ENCODE measurements at regions not wholly inside any gene's neighbourhood (a gene's known extent, or its start where the extent isn't known, plus 50 kb on each side); places are given as distances from the start of the nearest gene placed in this dataset.
"Not testable (repeated sequence)": the region's sequence is repeated elsewhere in the genome, so short reads cannot be mapped to it uniquely, and the experiment has no call there.

DNA sequence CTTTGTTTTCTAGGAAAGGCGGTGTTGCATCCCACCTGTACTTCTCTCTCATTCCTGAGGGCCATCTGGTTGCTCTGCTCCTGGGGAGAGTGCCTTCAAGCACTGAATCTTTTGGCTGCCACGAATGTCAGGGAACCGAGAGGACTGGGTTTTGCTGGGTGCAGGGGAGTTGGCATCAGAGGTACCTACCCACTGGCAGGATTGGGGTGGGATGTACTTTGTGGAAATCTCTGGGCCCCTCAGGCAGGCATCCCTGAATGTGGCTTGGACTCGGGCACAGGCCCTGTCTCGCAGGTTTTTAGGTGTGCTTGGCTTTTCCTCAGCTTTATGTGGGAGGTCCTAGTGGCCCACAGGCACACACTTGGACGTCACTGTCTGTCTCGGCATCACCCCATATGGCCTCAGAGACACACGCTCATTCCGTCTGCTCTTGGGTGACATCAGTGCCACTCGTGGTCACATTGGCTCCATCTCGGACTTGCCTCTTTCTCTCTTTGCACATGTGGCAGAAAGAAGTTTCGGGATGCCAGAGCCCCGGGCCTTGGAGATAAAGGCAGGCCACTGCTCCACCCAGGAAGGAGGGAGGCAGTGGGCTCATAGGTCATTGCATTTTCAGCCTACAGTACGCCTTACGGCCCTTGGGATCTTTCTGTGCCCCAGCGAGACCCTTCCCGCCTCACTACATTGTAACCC lies 325.6 kb downstream of the ZNF716 start:
- Histone ChIP-seq H3K27ac (no peak overlapping the region), H3K9me3 (ENCODE audit: control insufficient read depth, low read length) (no peaks in the 10 kb centered on the region), H3K4me3 (ENCODE audit: low read depth, low read length) (no peak overlapping the region), H3K79me2 (no peaks in the 10 kb centered on the region), H3K9ac (no peak overlapping the region), H3K36me3 (ENCODE audit: control insufficient read depth, insufficient read depth, low read length) (no peaks in the 10 kb centered on the region), H3K4me2 (ENCODE audit: low read length) (no peak overlapping the region), H2AFZ (no peak overlapping the region), H3K27me3 (ENCODE audit: control insufficient read depth, insufficient read depth, low read length) (no peaks in the 10 kb centered on the region), H3K4me1 (no peaks in the 10 kb centered on the region)
- TF ChIP-seq, protein P1, sequence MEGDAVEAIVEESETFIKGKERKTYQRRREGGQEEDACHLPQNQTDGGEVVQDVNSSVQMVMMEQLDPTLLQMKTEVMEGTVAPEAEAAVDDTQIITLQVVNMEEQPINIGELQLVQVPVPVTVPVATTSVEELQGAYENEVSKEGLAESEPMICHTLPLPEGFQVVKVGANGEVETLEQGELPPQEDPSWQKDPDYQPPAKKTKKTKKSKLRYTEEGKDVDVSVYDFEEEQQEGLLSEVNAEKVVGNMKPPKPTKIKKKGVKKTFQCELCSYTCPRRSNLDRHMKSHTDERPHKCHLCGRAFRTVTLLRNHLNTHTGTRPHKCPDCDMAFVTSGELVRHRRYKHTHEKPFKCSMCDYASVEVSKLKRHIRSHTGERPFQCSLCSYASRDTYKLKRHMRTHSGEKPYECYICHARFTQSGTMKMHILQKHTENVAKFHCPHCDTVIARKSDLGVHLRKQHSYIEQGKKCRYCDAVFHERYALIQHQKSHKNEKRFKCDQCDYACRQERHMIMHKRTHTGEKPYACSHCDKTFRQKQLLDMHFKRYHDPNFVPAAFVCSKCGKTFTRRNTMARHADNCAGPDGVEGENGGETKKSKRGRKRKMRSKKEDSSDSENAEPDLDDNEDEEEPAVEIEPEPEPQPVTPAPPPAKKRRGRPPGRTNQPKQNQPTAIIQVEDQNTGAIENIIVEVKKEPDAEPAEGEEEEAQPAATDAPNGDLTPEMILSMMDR (IDR thresholded peaks at IDR 0.05) = no peak

DNA sequence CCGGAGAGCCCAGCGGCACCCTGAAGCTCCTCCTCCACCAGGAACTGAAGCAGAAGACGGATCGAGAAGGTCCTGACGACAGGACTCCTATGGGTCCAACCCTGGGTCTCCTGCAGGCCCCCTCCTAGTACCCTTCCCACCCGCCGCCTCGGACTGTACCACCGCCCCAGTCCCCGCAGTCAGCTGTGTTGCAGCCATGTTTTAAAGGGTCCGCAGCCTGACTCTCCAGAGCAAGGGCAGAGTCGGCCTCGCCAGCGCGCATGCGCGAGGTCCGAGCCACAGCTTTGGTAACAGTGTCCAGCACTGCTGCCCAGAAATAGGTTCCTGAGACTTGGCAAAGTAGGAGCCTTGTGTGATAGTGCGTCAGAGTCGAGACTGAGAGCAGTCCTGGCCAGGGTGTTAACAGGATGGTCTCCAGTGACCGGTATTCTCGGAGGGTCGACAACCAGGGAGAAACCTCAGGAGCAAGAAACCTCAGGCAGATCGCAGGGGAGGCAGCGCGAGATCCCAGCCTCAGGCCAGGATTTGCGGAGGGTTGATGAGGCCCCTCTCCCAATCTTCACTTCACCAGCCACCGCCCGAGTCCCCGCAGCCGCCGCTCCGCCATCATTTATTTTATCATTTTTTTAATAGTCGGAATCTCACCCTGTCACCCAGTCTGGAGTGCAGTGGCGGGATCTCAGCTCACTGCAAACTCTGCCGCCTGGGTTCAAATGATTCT lies 326.3 kb downstream of the ZNF716 start:
- not testable (repeated sequence) for H3K4me2 ChIP-seq (ENCODE audit: low read length); H3K27me3 ChIP-seq (ENCODE audit: control insufficient read depth, insufficient read depth, low read length); H3K4me3 ChIP-seq (ENCODE audit: low read depth, low read length); H2AFZ ChIP-seq; H3K9ac ChIP-seq; H3K36me3 ChIP-seq (ENCODE audit: control insufficient read depth, insufficient read depth, low read length); H3K79me2 ChIP-seq; H3K4me1 ChIP-seq; H3K9me3 ChIP-seq (ENCODE audit: control insufficient read depth, low read length); H3K27ac ChIP-seq

DNA sequence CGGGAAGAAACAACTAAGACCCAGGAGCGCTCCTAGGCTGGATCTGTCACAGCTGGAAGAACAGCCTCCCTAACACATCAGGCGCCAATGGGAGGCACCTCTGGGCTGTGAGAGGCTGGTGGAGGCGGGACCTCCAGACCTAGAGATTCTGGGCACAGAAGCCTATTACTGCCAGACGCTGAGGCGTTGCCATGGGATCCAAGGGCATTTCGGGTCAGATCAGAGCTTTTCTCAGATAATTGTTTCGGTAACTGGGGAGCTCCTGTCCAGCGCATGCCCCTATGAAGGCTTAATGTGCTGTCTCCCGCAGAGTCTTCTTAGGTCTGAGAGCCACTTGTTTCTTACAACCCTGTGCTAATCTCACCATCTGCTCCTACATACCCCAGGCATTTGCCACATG lies 339.2 kb downstream of the ZNF716 start:
- H3K9ac ChIP-seq = no peak overlapping the region
- no peaks in the 10 kb centered on the region for H3K4me1 ChIP-seq
- H3K4me2 ChIP-seq (ENCODE audit: low read length) = no peak overlapping the region
- TF ChIP-seq, protein P1 (IDR thresholded peaks at IDR 0.05) = no peak
- H3K9me3 ChIP-seq (ENCODE audit: control insufficient read depth, low read length) = no peaks in the 10 kb centered on the region
- H3K27me3 ChIP-seq (ENCODE audit: control insufficient read depth, insufficient read depth, low read length) = no peaks in the 10 kb centered on the region
- no peak overlapping the region for H3K27ac ChIP-seq
- H3K4me3 ChIP-seq (ENCODE audit: low read depth, low read length) = no peak overlapping the region
- no peak overlapping the region for H2AFZ ChIP-seq
- no peaks in the 10 kb centered on the region for H3K79me2 ChIP-seq
- no peaks in the 10 kb centered on the region for H3K36me3 ChIP-seq (ENCODE audit: control insufficient read depth, insufficient read depth, low read length)

DNA sequence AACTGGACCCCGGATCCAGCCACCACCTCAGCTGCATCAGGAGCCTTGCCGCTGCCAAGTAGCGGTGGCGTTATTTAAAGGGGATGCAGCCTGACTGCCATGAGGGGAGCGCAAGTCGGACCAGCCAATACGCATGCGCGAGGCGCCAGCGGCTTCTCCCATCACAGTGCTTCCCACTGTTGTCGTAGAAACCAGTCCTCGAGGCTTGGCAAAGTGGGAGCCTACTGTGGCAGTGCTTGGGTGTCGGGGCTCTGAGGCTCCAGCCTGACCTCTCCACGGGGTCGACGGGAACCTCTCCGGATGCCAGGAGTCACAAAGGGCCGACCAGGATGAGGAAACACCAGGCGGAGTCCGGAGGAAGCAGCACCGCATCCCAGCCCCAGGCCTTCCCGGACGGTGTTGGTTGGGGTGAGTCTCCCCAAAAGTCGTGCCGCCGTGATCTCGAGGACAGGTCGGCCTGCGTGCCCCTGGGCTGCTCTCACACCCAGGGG lies 369.6 kb downstream of the ZNF716 start:
- Histone ChIP-seq H3K4me3 (ENCODE audit: low read depth, low read length) (no peak overlapping the region), H3K27ac (no peak overlapping the region), H3K4me1 (no peaks in the 10 kb centered on the region), H3K4me2 (ENCODE audit: low read length) (no peak overlapping the region), H3K27me3 (ENCODE audit: control insufficient read depth, insufficient read depth, low read length) (no peaks in the 10 kb centered on the region), H3K9me3 (ENCODE audit: control insufficient read depth, low read length) (no peaks in the 10 kb centered on the region), H3K36me3 (ENCODE audit: control insufficient read depth, insufficient read depth, low read length) (no peaks in the 10 kb centered on the region), H3K9ac (no peak overlapping the region), H2AFZ (no peak overlapping the region), H3K79me2 (no peaks in the 10 kb centered on the region)
- TF ChIP-seq, protein P1 (IDR thresholded peaks at IDR 0.05) = no peak

DNA sequence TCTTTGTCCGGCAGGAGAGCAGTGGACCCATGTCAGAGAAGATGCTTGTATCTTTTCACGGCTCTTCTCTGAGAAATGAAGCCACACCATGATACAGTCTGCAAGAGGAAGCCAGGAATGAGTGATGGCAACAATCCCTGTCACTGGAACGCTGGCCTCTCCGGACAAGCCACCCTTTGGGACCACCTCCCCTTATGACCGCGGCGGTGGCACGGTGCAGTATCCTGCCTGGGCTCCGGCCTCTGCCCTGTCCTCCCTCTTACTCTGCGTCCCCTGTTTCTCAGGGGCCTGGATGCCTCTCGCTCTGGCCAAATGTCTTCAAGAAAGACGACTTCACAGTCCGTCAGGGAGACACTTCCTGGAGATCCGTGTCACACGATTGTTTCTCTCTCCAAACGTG lies 370.5 kb downstream of the ZNF716 start:
- Histone ChIP-seq H3K4me2 (ENCODE audit: low read length) (no peak overlapping the region), H3K36me3 (ENCODE audit: control insufficient read depth, insufficient read depth, low read length) (no peaks in the 10 kb centered on the region), H3K9ac (no peak overlapping the region), H2AFZ (no peak overlapping the region), H3K4me3 (ENCODE audit: low read depth, low read length) (no peak overlapping the region), H3K27me3 (ENCODE audit: control insufficient read depth, insufficient read depth, low read length) (no peaks in the 10 kb centered on the region), H3K9me3 (ENCODE audit: control insufficient read depth, low read length) (no peaks in the 10 kb centered on the region), H3K79me2 (no peaks in the 10 kb centered on the region), H3K4me1 (no peaks in the 10 kb centered on the region), H3K27ac (no peak overlapping the region)
- TF ChIP-seq, protein P1 (IDR thresholded peaks at IDR 0.05) = no peak

All from parathyroid adenoma (tissue), 2 donors.